Endothelial cell of umbilical vein (primary cell): ENCODE measurements at regions not wholly inside any gene's neighbourhood (a gene's known extent, or its start where the extent isn't known, plus 50 kb on each side); places are given as distances from the start of the nearest gene placed in this dataset.

ENCODE experiments used
- BruUV-seq: library from RNA; stranded (reverse); fragments of 400-500 nt; replicated peaks from 2 replicates; lab custom pipeline; 2021; lab: Mats Ljungman, UMichigan
- CTCF ChIA-PET: fragments of 300-600, 350-600 bp; sonication (Branson Sonifier 250); formaldehyde crosslinking; loops from one replicate; lab custom pipeline; 2021; ENCODE audit warnings: antibody characterized with exemption, inconsistent platforms; lab: Charles Lee
- POLR2A ChIA-PET: fragments of 300-600, 350-600 bp; sonication (Branson Sonifier 250); formaldehyde crosslinking; loops from one replicate; lab custom pipeline; 2021; ENCODE audit warnings: antibody characterized with exemption, inconsistent platforms; lab: Charles Lee
- DNase-seq: peaks from one replicate; pipeline ENCODE4 v3.0.0-alpha.2; 2011; ENCODE audit warnings: low read depth, low spot score
- FAIRE-seq: peaks from 2 replicates; lab custom pipeline; 2011; peaks lifted over from hg19 to GRCh38; lab: Jason Lieb, UNC
- H2AFZ ChIP-seq: 2 replicates; pipeline ENCODE4 v1.6.0; 2012; ENCODE audit warnings: low read depth, low read length, control low read depth, inconsistent platforms
- H3K27ac ChIP-seq: 2 replicates; pipeline ENCODE4 v1.5.1; 2011; ENCODE audit warnings: low read depth, mild to moderate bottlenecking, control low read depth, low read length, moderate library complexity; ENCODE audit not compliant: insufficient read depth
- H3K27me3 ChIP-seq, 2 experiments: 2 replicates each; pipeline versions ENCODE4 v1.6.0 to v1.6.1; 2011; ENCODE audit warnings: low read length in 2 of 2, mixed read lengths in 1 of 2; ENCODE audit not compliant: control insufficient read depth in 2 of 2, insufficient read depth in 2 of 2
- H3K36me3 ChIP-seq, 2 experiments: 2 replicates in 1 of 2; 3 replicates in 1 of 2; pipeline ENCODE4 v1.5.1; 2011; ENCODE audit warnings: low read length in 2 of 2, mild to moderate bottlenecking in 1 of 2, moderate library complexity in 1 of 2; ENCODE audit not compliant: control insufficient read depth in 2 of 2, insufficient read depth in 2 of 2; ENCODE audit errors: extremely low read depth in 1 of 2
- H3K4me1 ChIP-seq: 3 replicates; pipeline ENCODE4 v1.5.1; 2011; ENCODE audit warnings: mild to moderate bottlenecking, low read length; ENCODE audit not compliant: control insufficient read depth, insufficient read depth; ENCODE audit errors: extremely low read depth
- H3K4me2 ChIP-seq: 2 replicates; pipeline ENCODE4 v1.6.1; 2011; ENCODE audit warnings: low read length, control low read depth, mixed read lengths; ENCODE audit not compliant: insufficient read depth
- H3K4me3 ChIP-seq, 3 experiments: fragments of 200-600 bp in 1 of 3; sonication (generic), shearing (Covaris generic) in 1 of 3; replicated peaks in 1 of 3; 2 replicates each; pipeline ENCODE4 v1.5.1; 2011 to 2016; ENCODE audit warnings: control low read depth in 3 of 3, low read length in 3 of 3, mild to moderate bottlenecking in 2 of 3, inconsistent platforms in 1 of 3, low read depth in 1 of 3, moderate library complexity in 1 of 3; ENCODE audit not compliant: insufficient read depth in 1 of 3
- H3K79me2 ChIP-seq: 2 replicates; pipeline ENCODE4 v1.6.0; 2012; ENCODE audit warnings: low read length, inconsistent platforms; ENCODE audit not compliant: control insufficient read depth, insufficient read depth
- H3K9ac ChIP-seq: replicated peaks from 2 replicates; pipeline ENCODE3; 2011; ENCODE audit warnings: low read length, control low read depth; ENCODE audit not compliant: insufficient read depth; ENCODE audit errors: extremely low read depth
- H3K9me1 ChIP-seq: replicated peaks from 3 replicates; pipeline ENCODE4 v1.6.0; 2011; ENCODE audit warnings: mild to moderate bottlenecking, low read length; ENCODE audit not compliant: control insufficient read depth, insufficient read depth; ENCODE audit errors: extremely low read depth
- H3K9me3 ChIP-seq: replicated peaks from 2 replicates; pipeline ENCODE4 v1.5.1; 2012; ENCODE audit warnings: low read length, inconsistent platforms; ENCODE audit not compliant: control insufficient read depth, insufficient read depth
- H4K20me1 ChIP-seq: replicated peaks from 2 replicates; pipeline ENCODE3; 2011; ENCODE audit warnings: mild to moderate bottlenecking, low read length; ENCODE audit not compliant: control insufficient read depth, insufficient read depth; ENCODE audit errors: extremely low read depth
- CTCF ChIP-seq, 2 donors: IDR thresholded peaks; 1 replicate in 1 of 2; 2 replicates in 1 of 2; pipeline ENCODE4 v1.5.1; 2011; ENCODE audit warnings: low read length in 2 of 2, mild to moderate bottlenecking in 2 of 2, moderate library complexity in 2 of 2, control low read depth in 1 of 2, inconsistent platforms in 1 of 2, low read depth in 1 of 2; ENCODE audit not compliant: insufficient read depth in 1 of 2; ENCODE audit errors: extremely low read depth in 1 of 2
- EZH2 ChIP-seq: IDR thresholded peaks from 2 replicates; pipeline ENCODE4 v1.6.1; 2012; ENCODE audit warnings: borderline replicate concordance, low read depth, mild to moderate bottlenecking, moderate library complexity, low read length, inconsistent platforms; ENCODE audit not compliant: severe bottlenecking
- FOS ChIP-seq: IDR thresholded peaks from 2 replicates; pipeline ENCODE4 v1.6.1; 2011; ENCODE audit warnings: mild to moderate bottlenecking, low read length, moderate library complexity, borderline replicate concordance; ENCODE audit not compliant: insufficient read depth
- GATA2 ChIP-seq: IDR thresholded peaks from 2 replicates; pipeline ENCODE4 v1.7.0; 2011; ENCODE audit warnings: low read depth, mild to moderate bottlenecking, moderate library complexity, mixed read lengths, low read length; ENCODE audit not compliant: insufficient read length, insufficient read depth
- MAX ChIP-seq: IDR thresholded peaks from 2 replicates; pipeline ENCODE4 v1.6.1; 2011; ENCODE audit not compliant: insufficient read depth, insufficient read length
- MYC ChIP-seq: IDR thresholded peaks from one replicate; pipeline ENCODE4 v1.6.1; 2011; ENCODE audit warnings: mild to moderate bottlenecking, low read depth, low read length
- POLR2A ChIP-seq: IDR thresholded peaks from 2 replicates; pipeline ENCODE4 v1.6.1; 2012; ENCODE audit warnings: low read depth, mild to moderate bottlenecking, control low read depth, low read length
- POLR2AphosphoS5 ChIP-seq: IDR thresholded peaks from 2 replicates; pipeline ENCODE4 v1.6.1; 2012; ENCODE audit warnings: low read depth, mild to moderate bottlenecking, control low read depth, low read length, moderate library complexity; ENCODE audit not compliant: insufficient read depth
- dilution Hi-C: fragments of 300-500 bp; cut with MboI; formaldehyde crosslinking; loops from one replicate; pipeline ENCODE4 v1.15.0; 2019; ENCODE audit warnings: low sequenced_read_pairs; ENCODE audit not compliant: extremely low pct_ligation_motif_present
- intact Hi-C: fragments of 100-400 bp; cut with micrococcal nuclease; formaldehyde crosslinking; loops from one replicate; pipeline ENCODE4 v1.10.0; 2022

- intact Hi-C loops, result no loop called here
- Histone ChIP-seq H3K4me2 (no peak overlapping the region), H3K4me3 (no peak overlapping the region), H3K9me1 (no peaks in the 10 kb centered on the region), H3K4me1 (no peaks in the 10 kb centered on the region), H3K9ac (no peak overlapping the region), H4K20me1 (no peaks in the 10 kb centered on the region), H3K79me2 (no peaks in the 10 kb centered on the region), H3K27me3 (no peaks in the 10 kb centered on the region), H3K27ac (no peak overlapping the region), H3K36me3 (no peaks in the 10 kb centered on the region), H3K9me3 (peaks cover under 1% of the 10 kb centered on the region), H2AFZ (no peak overlapping the region)
- no peak for TF ChIP-seq POLR2AphosphoS5
- no peak for TF ChIP-seq CTCF (IDR thresholded peaks at IDR 0.05; ENCODE audit: extremely low read depth in 1 of 2, insufficient read depth in 1 of 2, low read depth in 1 of 2, low read length in 2 of 2)
- TF ChIP-seq MYC, result no peak
- TF ChIP-seq EZH2, result no peak
- no peak for TF ChIP-seq MAX
- no peak for TF ChIP-seq POLR2A
- TF ChIP-seq FOS, result no peak
- TF ChIP-seq GATA2, result no peak
- dilution Hi-C loops, result no loop called here
- BruUV-seq, result no TSS peak
- no peak for FAIRE-seq
- CTCF ChIA-PET, result no interaction called here
- DNase-seq, result no peak
- POLR2A ChIA-PET, result no interaction called here
Observed at GRCh38 chr4:160362478-160362877, 1259.6 kb downstream of the RAPGEF2 start.
